WTC11 (cell line): ENCODE measurements at regions not wholly inside any gene's neighbourhood (a gene's known extent, or its start where the extent isn't known, plus 50 kb on each side); places are given as distances from the start of the nearest gene placed in this dataset.
"Not testable (repeated sequence)": the region's sequence is repeated elsewhere in the genome, so short reads cannot be mapped to it uniquely, and the experiment has no call there.

Source experiments
- CBFB ChIP-seq: sonication (generic); formaldehyde crosslinking; IDR thresholded peaks from 2 replicates; pipeline ENCODE4 v1.8.1; 2022; ENCODE audit warnings: mild to moderate bottlenecking, low read depth, missing genetic modification reagents
- CTCF ChIP-seq: fragments of 200-600 bp; IDR thresholded peaks from 2 replicates; pipeline ENCODE4 v1.8.0; 2022; ENCODE audit warnings: antibody characterized with exemption
- ESRRA ChIP-seq: sonication (generic); formaldehyde crosslinking; IDR thresholded peaks from 2 replicates; pipeline ENCODE4 v1.8.1; 2022; ENCODE audit warnings: mild to moderate bottlenecking, missing genetic modification reagents, borderline replicate concordance
- FOXP1 ChIP-seq: sonication (generic); formaldehyde crosslinking; IDR thresholded peaks from 2 replicates; pipeline ENCODE4 v1.8.0; 2022; ENCODE audit warnings: missing genetic modification reagents, mild to moderate bottlenecking, moderate library complexity, borderline replicate concordance

GRCh38 chr22:48059521-48059920, 1297.1 kb downstream of the TBC1D22A start:
- TF ChIP-seq CTCF; FOXP1 (CRISPR knock-in tag); ESRRA (CRISPR knock-in tag); CBFB (CRISPR knock-in tag): not testable (repeated sequence)
